HCT116 (cell line): ENCODE measurements at regions not wholly inside any gene's neighbourhood (a gene's known extent, or its start where the extent isn't known, plus 50 kb on each side); places are given as distances from the start of the nearest gene placed in this dataset.

Source experiments
- ATAC-seq: fragments of 200-7000 bp; cut with Tn5 transposase; 2 replicates; pipeline ENCODE4 v1.9.1; 2020; ENCODE audit warnings: mild to moderate bottlenecking, moderate library complexity
- BruUV-seq: library from RNA; stranded (reverse); fragments of 400-500 nt; replicated peaks from 2 replicates; lab custom pipeline; 2021; lab: Mats Ljungman, UMichigan
- CTCF ChIA-PET: fragments of 300-600 bp; sonication (Branson Sonifier 250); formaldehyde crosslinking; loops from one replicate; lab custom pipeline; 2021; ENCODE audit warnings: antibody characterized with exemption; lab: Charles Lee
- POLR2A ChIA-PET: fragments of 300-600, 350-600 bp; sonication (Branson Sonifier 250); formaldehyde crosslinking; loops from one replicate; lab custom pipeline; 2021; ENCODE audit warnings: antibody characterized with exemption; lab: Charles Lee
- RAD21 ChIA-PET, 2 experiments: fragments of 300-600 bp; sonication (Branson Sonifier 250); formaldehyde crosslinking; loops; one replicate each; lab custom pipeline; 2023; ENCODE audit warnings: low total read pairs in 2 of 2; ENCODE audit not compliant: uncharacterized antibody in 2 of 2, unreplicated experiment in 2 of 2, low non-redundant PET in 1 of 2; lab: Charles Lee
- DNase-seq: peaks from one replicate; pipeline ENCODE4 v3.0.0-alpha.2; 2010; ENCODE audit warnings: low read depth, low spot score
- H2AFZ ChIP-seq: fragments of 200-600 bp; shearing (Covaris generic), sonication (generic); 2 replicates; pipeline ENCODE4 v1.6.1; 2017; ENCODE audit warnings: low read depth, mixed run types, mixed read lengths, antibody characterized with exemption, low read length; ENCODE audit not compliant: poor library complexity, severe bottlenecking
- H3K27ac ChIP-seq: 2 replicates; pipeline ENCODE4 v1.5.1; 2012; ENCODE audit warnings: low read depth, low read length
- H3K27me3 ChIP-seq: fragments of 200-600 bp; sonication (generic); 2 replicates; pipeline ENCODE4 v1.6.1; 2016; ENCODE audit warnings: mixed run types, low read length, mixed read lengths; ENCODE audit not compliant: insufficient read depth
- H3K36me3 ChIP-seq, 2 experiments: fragments of 200-500 bp in 1 of 2; fragments of 200-600 bp in 1 of 2; sonication (Bioruptor generic) in 1 of 2; sonication (generic) in 1 of 2; 2 replicates each; pipeline versions ENCODE4 v1.5.1 to v1.6.1; 2014 to 2016; ENCODE audit warnings: low read length in 2 of 2, inconsistent platforms in 1 of 2, mixed read lengths in 1 of 2, mixed run types in 1 of 2; ENCODE audit not compliant: insufficient read depth in 2 of 2, control insufficient read depth in 1 of 2
- H3K4me1 ChIP-seq, 2 experiments: fragments of 200-600 bp in 1 of 2; sonication (generic) in 1 of 2; 2 replicates each; pipeline versions ENCODE4 v1.5.1 to v1.6.1; 2012 to 2017; ENCODE audit warnings: low read length in 2 of 2, inconsistent platforms in 1 of 2, mild to moderate bottlenecking in 1 of 2, mixed read lengths in 1 of 2, mixed run types in 1 of 2, moderate library complexity in 1 of 2; ENCODE audit not compliant: insufficient read depth in 2 of 2, control insufficient read depth in 1 of 2
- H3K4me2 ChIP-seq: fragments of 200-600 bp; sonication (generic); 2 replicates; pipeline ENCODE4 v1.6.1; 2017; ENCODE audit warnings: mixed run types, low read length, mixed read lengths
- H3K4me3 ChIP-seq, 2 experiments: fragments of 200-600 bp in 1 of 2; sonication (generic) in 1 of 2; replicated peaks in 1 of 2; 2 replicates each; pipeline ENCODE4 v1.5.1; 2011 to 2016; ENCODE audit warnings: low read length in 2 of 2, control low read depth in 1 of 2, low read depth in 1 of 2, mild to moderate bottlenecking in 1 of 2, mixed read lengths in 1 of 2, mixed run types in 1 of 2
- H3K79me2 ChIP-seq: fragments of 200-600 bp; sonication (generic); 2 replicates; pipeline ENCODE4 v1.6.1; 2017; ENCODE audit warnings: mild to moderate bottlenecking, mixed run types, low read length, moderate library complexity, mixed read lengths; ENCODE audit not compliant: insufficient read depth
- H3K9ac ChIP-seq: fragments of 200-600 bp; sonication (generic); 2 replicates; pipeline ENCODE4 v1.6.1; 2016; ENCODE audit warnings: low read length, mixed read lengths
- H3K9me2 ChIP-seq: fragments of 200-600 bp; sonication (generic), shearing (Covaris generic); 2 replicates; pipeline ENCODE4 v1.6.1; 2017; ENCODE audit warnings: mixed run types, mild to moderate bottlenecking, moderate library complexity; ENCODE audit not compliant: insufficient read depth
- H3K9me3 ChIP-seq, 2 experiments: fragments of 200-500 bp in 1 of 2; fragments of 200-600 bp in 1 of 2; sonication (Bioruptor generic) in 1 of 2; sonication (generic) in 1 of 2; 2 replicates each; pipeline ENCODE4 v1.6.1; 2014 to 2017; ENCODE audit warnings: low read length in 2 of 2, mixed read lengths in 2 of 2, inconsistent platforms in 1 of 2, low read depth in 1 of 2, mild to moderate bottlenecking in 1 of 2, mixed run types in 1 of 2, moderate library complexity in 1 of 2; ENCODE audit not compliant: control insufficient read depth in 1 of 2, insufficient read depth in 1 of 2
- H4K20me1 ChIP-seq: fragments of 200-600 bp; sonication (generic), shearing (Covaris generic); 2 replicates; pipeline ENCODE4 v1.6.1; 2017; ENCODE audit warnings: mixed run types, mild to moderate bottlenecking, moderate library complexity; ENCODE audit not compliant: insufficient read depth
- CBX3 ChIP-seq: IDR thresholded peaks from 2 replicates; pipeline ENCODE4 v1.6.1; 2012; ENCODE audit warnings: low read depth
- EGR1 ChIP-seq: IDR thresholded peaks from 2 replicates; pipeline ENCODE4 v1.6.1; 2012; ENCODE audit warnings: low read depth
- ELF1 ChIP-seq: IDR thresholded peaks from 2 replicates; pipeline ENCODE4 v1.6.1; 2012; ENCODE audit warnings: low read depth, borderline replicate concordance
- EZH2 ChIP-seq: fragments of 200-600 bp; sonication (generic); IDR thresholded peaks from 2 replicates; pipeline ENCODE4 v1.6.1; 2017; ENCODE audit warnings: antibody characterized with exemption, mixed run types
- FOSL1 ChIP-seq: IDR thresholded peaks from 2 replicates; pipeline ENCODE4 v1.6.1; 2012; ENCODE audit warnings: low read depth
- JUND ChIP-seq: IDR thresholded peaks from 2 replicates; pipeline ENCODE4 v1.6.1; 2012
- MAX ChIP-seq: IDR thresholded peaks from 2 replicates; pipeline ENCODE4 v1.6.1; 2012
- POLR2A ChIP-seq: IDR thresholded peaks from 2 replicates; pipeline ENCODE4 v1.7.0; 2011; ENCODE audit warnings: borderline replicate concordance; ENCODE audit not compliant: insufficient read depth, insufficient read length; ENCODE audit errors: extremely low read depth
- SIN3A ChIP-seq: IDR thresholded peaks from 2 replicates; pipeline ENCODE4 v1.6.1; 2012; ENCODE audit warnings: low read depth
- SRF ChIP-seq: IDR thresholded peaks from 2 replicates; pipeline ENCODE4 v1.6.1; 2012; ENCODE audit warnings: low read depth
- TCF7L2 ChIP-seq: IDR thresholded peaks from 2 replicates; pipeline ENCODE4 v1.7.0; 2011; ENCODE audit warnings: borderline replicate concordance, inconsistent platforms; ENCODE audit not compliant: insufficient read depth, insufficient read length; ENCODE audit errors: extremely low read depth
- ZFX ChIP-seq: fragments of 450-650 bp; IDR thresholded peaks from 2 replicates; pipeline ENCODE4 v1.6.1; 2017
- ZNF274 ChIP-seq: fragments of 200-500 bp; sonication (Bioruptor generic); IDR thresholded peaks from 2 replicates; pipeline ENCODE4 v1.6.1; 2014; ENCODE audit warnings: mild to moderate bottlenecking, low read depth, low read length, inconsistent platforms
- intact Hi-C: fragments of 100-400 bp; cut with micrococcal nuclease; formaldehyde crosslinking; loops from 2 replicates; pipeline ENCODE4 v1.10.0; 2022
- TF ChIP-seq, protein P1 (sequence below), 3 experiments: fragments of 200-600 bp in 1 of 3; sonication (generic) in 1 of 3; IDR thresholded peaks in 2 of 3; conservative IDR thresholded peaks in 1 of 3; 2 replicates each; pipeline ENCODE4 v1.5.1; 2012 to 2017; ENCODE audit warnings: low read depth in 2 of 3, low read length in 2 of 3, antibody characterized with exemption in 1 of 3, borderline replicate concordance in 1 of 3, control low read depth in 1 of 3, mild to moderate bottlenecking in 1 of 3, mixed read lengths in 1 of 3, mixed run types in 1 of 3, moderate library complexity in 1 of 3; ENCODE audit not compliant: insufficient read depth in 1 of 3
- TF ChIP-seq, protein P2 (sequence below): IDR thresholded peaks from 2 replicates; pipeline ENCODE4 v1.6.1; 2011; ENCODE audit warnings: mild to moderate bottlenecking, low read length, moderate library complexity; ENCODE audit not compliant: insufficient replicate concordance; ENCODE audit errors: extremely low read depth
- TF ChIP-seq, protein P3 (sequence below): IDR thresholded peaks from 2 replicates; pipeline ENCODE4 v1.6.1; 2012; ENCODE audit warnings: low read depth

- Histone ChIP-seq H4K20me1 (no peaks in the 10 kb centered on the region), H3K36me3 (no peaks in the 10 kb centered on the region), H3K4me2 (no peak overlapping the region), H3K79me2 (no peaks in the 10 kb centered on the region), H3K4me3 (no peak overlapping the region), H2AFZ (no peak overlapping the region), H3K9me2 (no peaks in the 10 kb centered on the region), H3K4me1 (no peaks in the 10 kb centered on the region), H3K27ac (no peak overlapping the region), H3K9ac (no peak overlapping the region), H3K9me3 (no peaks in the 10 kb centered on the region), H3K27me3 (peaks cover 9% of the 10 kb centered on the region; the same call in 1 of the 2 replicates)
- no TSS peak for BruUV-seq
- ATAC-seq (no peak), DNase-seq (no peak)
- TF ChIP-seq TCF7L2 = no peak
- no peak for TF ChIP-seq EZH2
- no peak for TF ChIP-seq JUND
- TF ChIP-seq, protein P1, sequence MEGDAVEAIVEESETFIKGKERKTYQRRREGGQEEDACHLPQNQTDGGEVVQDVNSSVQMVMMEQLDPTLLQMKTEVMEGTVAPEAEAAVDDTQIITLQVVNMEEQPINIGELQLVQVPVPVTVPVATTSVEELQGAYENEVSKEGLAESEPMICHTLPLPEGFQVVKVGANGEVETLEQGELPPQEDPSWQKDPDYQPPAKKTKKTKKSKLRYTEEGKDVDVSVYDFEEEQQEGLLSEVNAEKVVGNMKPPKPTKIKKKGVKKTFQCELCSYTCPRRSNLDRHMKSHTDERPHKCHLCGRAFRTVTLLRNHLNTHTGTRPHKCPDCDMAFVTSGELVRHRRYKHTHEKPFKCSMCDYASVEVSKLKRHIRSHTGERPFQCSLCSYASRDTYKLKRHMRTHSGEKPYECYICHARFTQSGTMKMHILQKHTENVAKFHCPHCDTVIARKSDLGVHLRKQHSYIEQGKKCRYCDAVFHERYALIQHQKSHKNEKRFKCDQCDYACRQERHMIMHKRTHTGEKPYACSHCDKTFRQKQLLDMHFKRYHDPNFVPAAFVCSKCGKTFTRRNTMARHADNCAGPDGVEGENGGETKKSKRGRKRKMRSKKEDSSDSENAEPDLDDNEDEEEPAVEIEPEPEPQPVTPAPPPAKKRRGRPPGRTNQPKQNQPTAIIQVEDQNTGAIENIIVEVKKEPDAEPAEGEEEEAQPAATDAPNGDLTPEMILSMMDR (IDR thresholded peaks at IDR 0.05 in 2 of 3, conservative IDR thresholded peaks at IDR 0.05 in 1 of 3; ENCODE audit: borderline replicate concordance in 1 of 3, insufficient read depth in 1 of 3, low read depth in 2 of 3, low read length in 2 of 3) = no peak
- no peak for TF ChIP-seq MAX
- TF ChIP-seq, protein P2, sequence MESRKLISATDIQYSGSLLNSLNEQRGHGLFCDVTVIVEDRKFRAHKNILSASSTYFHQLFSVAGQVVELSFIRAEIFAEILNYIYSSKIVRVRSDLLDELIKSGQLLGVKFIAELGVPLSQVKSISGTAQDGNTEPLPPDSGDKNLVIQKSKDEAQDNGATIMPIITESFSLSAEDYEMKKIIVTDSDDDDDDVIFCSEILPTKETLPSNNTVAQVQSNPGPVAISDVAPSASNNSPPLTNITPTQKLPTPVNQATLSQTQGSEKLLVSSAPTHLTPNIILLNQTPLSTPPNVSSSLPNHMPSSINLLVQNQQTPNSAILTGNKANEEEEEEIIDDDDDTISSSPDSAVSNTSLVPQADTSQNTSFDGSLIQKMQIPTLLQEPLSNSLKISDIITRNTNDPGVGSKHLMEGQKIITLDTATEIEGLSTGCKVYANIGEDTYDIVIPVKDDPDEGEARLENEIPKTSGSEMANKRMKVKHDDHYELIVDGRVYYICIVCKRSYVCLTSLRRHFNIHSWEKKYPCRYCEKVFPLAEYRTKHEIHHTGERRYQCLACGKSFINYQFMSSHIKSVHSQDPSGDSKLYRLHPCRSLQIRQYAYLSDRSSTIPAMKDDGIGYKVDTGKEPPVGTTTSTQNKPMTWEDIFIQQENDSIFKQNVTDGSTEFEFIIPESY = no peak
- TF ChIP-seq CBX3 = no peak
- TF ChIP-seq FOSL1 = no peak
- TF ChIP-seq EGR1 = no peak
- TF ChIP-seq POLR2A = no peak
- TF ChIP-seq SIN3A = no peak
- TF ChIP-seq, protein P3, sequence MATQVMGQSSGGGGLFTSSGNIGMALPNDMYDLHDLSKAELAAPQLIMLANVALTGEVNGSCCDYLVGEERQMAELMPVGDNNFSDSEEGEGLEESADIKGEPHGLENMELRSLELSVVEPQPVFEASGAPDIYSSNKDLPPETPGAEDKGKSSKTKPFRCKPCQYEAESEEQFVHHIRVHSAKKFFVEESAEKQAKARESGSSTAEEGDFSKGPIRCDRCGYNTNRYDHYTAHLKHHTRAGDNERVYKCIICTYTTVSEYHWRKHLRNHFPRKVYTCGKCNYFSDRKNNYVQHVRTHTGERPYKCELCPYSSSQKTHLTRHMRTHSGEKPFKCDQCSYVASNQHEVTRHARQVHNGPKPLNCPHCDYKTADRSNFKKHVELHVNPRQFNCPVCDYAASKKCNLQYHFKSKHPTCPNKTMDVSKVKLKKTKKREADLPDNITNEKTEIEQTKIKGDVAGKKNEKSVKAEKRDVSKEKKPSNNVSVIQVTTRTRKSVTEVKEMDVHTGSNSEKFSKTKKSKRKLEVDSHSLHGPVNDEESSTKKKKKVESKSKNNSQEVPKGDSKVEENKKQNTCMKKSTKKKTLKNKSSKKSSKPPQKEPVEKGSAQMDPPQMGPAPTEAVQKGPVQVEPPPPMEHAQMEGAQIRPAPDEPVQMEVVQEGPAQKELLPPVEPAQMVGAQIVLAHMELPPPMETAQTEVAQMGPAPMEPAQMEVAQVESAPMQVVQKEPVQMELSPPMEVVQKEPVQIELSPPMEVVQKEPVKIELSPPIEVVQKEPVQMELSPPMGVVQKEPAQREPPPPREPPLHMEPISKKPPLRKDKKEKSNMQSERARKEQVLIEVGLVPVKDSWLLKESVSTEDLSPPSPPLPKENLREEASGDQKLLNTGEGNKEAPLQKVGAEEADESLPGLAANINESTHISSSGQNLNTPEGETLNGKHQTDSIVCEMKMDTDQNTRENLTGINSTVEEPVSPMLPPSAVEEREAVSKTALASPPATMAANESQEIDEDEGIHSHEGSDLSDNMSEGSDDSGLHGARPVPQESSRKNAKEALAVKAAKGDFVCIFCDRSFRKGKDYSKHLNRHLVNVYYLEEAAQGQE = no peak
- TF ChIP-seq ZFX = no peak
- no peak for TF ChIP-seq ZNF274
- TF ChIP-seq SRF = no peak
- no peak for TF ChIP-seq ELF1
- intact Hi-C loops = no loop called here
- CTCF ChIA-PET = no interaction called here
- POLR2A ChIA-PET = no interaction called here
- RAD21 ChIA-PET = no interaction called here
Measured at GRCh38 chr7:153010416-153010815, 250.9 kb downstream of the ACTR3B start.
